ENCODE measurements at regions not wholly inside any gene's neighbourhood (a gene's known extent, or its start where the extent isn't known, plus 50 kb on each side); places are given as distances from the start of the nearest gene placed in this dataset.

DNA sequence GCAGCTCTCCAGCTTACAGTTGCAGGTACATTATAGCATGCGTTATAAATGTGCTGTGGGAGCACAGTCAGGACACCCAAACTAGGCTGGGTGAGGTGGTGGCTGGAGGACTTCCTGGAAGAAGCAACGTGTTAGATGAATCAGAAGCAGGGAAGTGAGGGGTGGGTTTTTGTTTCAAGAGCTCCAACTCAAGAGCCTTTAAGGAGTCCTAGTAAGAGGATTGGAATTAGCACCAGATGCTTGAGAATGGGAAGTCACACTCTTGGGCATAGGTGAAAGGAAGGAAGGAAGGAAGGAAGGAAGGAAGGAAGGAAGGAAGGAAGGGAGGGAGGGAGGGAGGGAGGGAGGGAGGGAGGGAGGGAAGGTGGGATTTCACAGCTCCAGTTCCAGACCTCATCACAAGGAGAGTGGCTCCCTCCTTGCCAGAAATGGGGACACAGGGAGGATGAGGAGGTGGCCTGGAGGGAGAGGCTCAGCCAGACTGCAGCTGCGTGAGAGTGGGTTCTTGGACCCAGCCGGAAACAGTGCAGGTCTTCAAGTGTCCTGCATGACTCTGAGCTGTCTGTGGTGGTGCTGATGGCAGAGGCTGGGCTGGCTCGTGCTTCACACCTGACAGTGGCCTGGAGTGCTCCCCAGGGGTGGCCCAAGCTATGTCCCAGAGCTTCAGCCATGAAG, 115.7 kb upstream of the GSC start:
- DNase-seq (ENCODE audit: low spot score) = no peak

DNA sequence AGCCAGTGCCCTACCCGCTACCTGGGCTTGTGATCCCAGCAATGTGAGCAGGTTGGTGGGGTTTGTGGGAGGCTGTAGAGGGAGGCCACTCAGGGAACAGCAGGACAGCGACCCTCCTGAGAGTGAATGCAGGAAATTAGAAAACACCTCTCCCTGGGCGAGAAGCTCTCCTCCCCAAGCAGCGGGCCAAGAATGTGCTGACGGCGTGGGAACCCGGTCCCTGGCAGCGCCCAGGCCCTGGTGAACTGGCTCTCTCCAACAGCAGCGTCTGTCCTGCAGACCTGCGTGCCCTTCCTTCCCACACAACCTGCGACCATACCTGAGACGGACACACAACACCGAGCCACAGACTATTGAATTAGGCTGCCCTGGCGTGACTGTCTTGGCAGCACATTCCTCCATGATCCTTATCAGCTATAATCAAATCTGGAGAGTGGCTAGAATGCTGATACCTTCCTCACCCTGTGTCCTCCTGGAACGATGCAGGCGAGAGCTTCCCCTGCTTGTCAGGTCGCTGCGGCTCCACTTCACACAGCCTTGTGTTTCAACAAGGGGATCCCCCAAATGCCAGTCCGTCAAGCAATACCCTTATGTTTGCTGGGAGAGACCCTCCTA, 114.8 kb upstream of the GSC start:
- DNase-seq (ENCODE audit: low spot score) = no peak

DNA sequence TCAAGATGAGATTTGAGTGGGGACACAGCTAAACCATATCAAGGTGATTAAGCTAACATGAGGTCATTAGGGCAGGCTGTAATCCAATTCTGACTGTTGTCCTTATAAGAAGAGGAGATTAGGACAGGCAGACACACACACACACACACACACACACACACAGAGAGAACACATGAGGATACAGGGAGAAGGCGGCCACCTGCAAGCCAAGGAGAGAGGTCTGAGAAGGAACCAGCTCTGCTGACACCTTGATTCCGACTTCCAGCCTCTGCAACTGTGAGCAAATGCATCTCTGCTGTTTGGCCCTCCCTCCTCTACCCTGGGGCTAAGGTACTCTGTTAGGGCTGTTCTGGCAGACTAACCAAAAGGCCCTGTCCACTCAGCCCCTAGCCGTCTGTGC, 112.5 kb upstream of the GSC start:
- DNase-seq (ENCODE audit: low spot score) = no peak

DNA sequence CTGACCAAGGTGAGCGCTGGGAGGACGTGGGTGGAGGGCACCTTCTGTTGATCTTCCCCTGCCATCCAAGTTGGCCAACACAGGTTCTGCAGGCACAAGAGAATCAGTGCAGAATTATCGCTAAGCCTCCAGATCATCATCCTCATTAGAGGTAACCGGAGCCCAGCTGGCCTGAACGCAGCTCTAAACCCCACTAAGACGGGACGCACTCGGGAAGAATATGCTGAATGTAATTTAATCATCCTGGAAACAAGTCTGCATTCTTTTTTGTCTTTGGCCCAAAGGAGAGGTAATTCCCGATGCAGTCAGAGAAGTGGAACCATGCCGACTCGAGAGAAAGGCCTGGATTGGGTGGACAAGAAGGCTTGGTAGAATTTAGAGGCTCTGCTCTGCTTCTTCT, 111.0 kb upstream of the GSC start:
- no peak for DNase-seq (ENCODE audit: low spot score)

DNA sequence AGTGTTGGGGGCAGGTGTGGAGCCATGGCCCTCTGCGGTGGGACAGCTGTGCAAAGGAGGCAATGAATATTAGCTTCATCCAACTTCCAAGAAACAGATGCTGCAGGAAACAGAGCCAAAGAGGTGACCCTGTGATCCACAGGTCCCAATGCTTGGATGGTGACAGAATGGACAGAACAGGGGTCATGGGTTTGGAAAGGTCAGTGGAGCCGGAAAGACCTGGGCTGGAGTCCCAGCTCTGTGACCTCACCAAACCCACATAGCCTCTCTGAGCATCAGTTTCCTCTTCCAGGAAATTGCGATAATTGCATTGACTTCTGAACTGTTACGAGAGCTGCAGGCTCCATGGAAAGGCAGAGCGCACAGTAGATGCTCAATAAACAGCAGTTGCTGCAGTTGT, 110.2 kb upstream of the GSC start:
- DNase-seq (ENCODE audit: low spot score) = no peak

DNA sequence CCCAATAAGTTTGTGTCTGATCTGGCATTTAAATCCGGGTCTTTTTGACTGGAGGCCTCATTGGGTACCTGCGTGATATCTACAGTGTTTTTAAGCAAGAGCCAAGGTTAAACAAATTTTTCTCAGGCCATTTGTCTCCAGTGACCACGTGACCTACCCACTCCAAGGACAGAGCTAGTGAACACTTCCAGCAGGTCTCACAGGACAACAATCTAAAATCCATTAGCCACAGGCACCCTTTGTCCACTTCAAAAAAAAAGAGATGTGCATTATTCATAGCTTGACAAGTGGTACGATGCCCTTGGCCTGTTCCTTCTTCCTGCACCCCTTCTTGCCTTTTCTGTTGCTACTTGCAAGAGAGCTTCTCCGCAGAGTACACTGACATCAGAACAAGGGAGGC, 109.6 kb upstream of the GSC start:
- no peak for DNase-seq (ENCODE audit: low spot score)

DNA sequence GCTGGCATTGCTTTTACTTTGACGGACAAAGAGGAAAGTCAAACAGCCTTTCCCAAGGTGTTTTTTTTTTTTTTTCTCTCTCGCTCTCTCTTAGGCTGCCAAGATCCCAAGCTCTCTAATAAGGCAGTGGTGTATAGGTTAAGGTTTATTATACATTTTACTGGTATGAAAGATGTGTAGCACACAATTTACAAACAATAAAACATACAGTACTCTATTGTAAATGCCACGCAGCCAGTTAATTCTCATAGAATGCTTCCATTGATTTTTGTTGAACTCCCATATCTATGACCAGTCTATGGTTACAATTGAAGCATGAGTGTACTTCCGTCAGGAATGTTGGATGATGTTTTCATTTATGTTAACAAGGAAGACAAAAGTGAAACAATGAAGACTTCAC, 106.4 kb upstream of the GSC start:
- DNase-seq (ENCODE audit: low spot score) = peak; percentile 74

DNA sequence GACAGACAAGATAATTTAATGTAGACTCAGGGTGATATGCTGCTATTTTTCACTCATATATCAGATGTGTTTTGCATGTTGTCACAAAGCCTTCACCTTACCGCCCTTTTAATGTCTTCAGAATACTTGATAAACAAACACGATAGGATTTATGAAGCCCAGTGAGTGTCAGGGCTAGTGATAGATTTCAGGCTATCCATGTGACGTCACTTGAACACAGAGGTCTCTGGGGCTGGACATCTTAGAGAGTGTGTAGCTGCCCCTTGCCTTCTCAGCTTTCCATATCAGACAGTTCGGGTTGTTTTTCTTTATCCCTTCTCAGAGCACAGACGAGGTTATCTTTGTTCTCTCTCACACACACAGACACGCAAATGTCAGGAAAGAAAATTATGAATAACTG, 105.3 kb upstream of the GSC start:
- DNase-seq (ENCODE audit: low spot score) = no peak

DNA sequence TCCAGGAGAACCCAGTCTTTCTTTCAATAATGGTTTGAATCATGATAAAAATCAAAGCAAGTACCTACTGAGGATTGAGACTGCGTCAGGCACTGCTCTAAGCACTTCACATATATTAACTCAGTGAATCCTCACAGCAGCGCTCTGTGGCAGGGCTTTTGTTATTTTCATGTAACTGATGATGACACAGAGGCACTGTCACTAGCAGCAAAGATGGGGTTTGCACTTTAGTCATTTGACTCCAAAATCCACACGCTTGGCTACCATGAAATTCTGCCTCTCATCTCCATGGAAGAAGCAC, 98.8 kb upstream of the GSC start:
- no peak for DNase-seq (ENCODE audit: low spot score)

DNA sequence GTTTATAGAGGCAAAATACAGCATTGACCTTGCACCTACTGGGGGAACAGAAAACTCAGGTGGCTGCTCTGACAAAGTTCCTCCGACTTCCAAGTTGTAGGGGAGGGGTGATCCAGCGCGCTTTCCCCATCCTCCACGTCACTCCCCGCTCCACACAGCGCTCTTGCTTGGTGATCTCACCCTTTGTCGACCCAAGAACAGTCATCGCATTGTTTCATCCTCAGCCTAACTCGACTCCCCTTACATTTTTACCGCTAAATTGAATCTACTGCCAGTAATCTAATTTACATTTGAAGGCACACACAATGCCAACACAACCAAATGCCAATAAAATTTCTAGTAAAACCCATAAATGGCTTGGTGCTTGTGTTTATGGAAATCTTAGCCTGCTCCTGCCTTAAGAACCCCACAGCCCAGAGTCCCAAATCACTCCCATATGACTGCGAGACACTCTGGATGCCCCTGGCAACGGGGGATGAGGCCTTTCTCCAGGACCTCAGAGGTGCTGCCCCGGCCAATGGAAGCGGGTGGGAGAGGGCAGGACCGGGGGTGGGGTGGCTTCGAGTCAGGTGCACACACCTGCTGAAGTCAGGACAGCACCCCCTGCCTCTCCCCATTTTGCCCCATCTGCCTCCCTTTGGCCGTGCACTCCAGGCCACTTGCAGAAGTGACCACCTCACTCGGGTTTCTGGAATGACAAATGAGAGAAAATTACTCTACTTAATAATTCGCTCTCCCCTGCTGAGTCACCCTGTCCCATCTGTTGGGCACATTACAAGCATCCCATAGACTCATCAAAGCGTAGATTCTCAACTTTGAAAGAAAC, 98.2 kb upstream of the GSC start:
- peak; percentile 41 for DNase-seq (ENCODE audit: low spot score)

DNA sequence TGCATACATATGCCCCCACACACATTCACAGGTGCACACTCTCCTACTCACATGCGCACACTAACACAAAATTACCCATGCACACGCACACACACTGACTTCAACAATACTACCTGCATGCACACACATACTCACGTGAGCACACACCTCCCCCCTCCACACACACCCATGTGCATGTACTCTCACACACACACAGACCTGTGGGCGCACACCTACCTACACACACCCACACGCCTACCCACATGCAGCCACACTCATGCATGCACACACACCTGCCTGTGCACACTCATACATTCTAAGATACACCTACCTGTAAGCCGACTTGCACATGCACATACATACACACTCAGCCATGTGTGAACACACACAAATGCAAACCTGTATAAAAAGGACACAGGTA, 97.3 kb upstream of the GSC start:
- DNase-seq (ENCODE audit: low spot score) = no peak

DNA sequence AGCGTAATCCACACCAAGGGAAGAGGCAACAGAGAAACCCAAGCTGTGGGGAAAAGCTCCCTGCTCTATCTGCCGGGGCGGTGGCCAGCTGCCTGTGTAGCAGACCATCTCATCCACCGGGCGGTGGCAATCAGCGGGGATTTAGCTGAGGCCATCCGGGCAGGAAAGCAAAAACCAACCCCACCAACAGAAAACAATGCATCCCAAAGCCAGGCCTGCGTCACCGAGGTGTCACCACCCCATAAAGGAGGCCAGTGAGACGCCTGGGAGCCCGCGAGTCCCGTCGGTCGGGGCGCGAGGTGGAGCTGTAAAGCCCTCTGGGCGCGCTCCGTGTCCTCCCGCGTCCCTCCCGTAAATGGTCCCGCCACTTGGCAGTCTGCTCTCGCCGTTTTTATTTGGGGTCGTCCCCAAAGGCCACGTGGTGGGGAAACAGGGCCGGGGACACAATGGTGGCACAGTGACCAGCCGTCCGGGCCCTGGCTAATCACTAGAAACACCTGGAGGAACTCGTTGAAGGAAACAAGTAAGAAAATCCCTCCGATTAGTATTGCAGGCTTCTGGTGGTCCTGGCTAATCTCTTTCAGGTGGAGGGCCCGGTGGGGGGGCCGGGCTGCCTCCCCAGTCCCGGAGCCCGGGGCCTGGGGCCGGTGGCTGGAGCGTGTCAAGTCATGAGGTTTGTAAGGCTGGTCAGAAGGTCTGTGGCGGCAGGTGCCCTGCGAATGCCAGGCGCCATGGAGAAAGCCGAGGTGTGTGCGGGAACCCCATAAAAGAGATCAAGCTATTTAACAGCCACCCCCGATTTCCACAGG, 94.7 kb upstream of the GSC start:
- DNase-seq (ENCODE audit: low spot score) = no peak

DNA sequence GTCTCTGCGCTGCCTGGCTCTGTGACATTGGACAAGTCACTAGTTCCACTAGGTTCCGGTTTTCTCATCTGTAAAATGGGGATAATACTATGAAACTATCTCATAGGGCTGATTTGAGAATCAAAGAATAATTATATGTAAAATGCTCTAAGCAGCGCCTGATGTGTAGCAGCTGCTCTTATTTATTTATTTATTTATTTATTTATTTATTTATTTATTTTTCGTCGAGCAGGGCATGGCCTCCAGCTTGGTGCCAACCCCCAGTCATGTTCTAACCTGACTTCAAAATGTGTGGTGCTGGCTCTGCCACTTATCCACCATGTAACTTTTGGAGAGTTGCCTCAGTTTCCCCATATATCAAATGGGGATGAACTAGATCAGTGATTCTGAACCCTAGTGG, 93.5 kb upstream of the GSC start:
- no peak for DNase-seq (ENCODE audit: low spot score)

DNA sequence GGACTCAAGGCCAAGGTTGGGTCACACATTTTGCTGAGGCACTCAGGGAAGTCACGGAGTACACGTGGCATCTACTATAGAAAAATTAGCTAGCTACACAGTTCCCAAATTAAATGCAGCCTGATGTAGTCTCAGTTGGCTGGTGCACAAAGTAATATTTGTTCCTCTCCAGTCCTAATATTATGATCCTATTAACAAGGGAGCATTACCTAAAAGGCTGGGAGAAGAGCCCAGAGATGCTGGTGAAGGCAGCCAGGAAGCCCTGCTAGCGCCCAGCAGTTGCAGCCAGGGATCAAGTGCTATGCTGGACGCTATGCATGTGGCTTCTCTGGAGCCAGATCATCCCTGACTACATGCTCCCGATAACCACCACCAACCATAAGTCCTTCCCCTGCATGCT, 88.0 kb upstream of the GSC start:
- DNase-seq (ENCODE audit: low spot score) = no peak

DNA sequence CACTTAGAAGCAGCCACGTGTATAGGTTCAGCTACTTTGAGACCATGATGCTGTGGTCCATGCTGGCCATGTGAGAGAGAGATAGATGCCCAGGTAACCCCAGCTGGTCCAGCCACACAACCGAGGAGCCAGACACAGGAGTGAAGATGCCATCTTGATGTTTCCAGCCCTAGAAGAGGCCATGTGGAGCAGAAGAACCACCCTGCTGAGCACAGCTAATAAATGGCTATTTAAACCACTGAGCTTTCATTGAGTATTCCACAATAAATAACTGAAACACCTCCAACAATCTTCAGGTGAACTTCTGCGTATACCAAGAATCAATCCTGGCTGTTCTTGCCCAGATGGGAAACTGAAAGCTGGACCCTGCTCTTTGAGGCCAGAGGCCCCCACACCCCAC, 84.0 kb upstream of the GSC start:
- no peak for DNase-seq (ENCODE audit: low spot score)

DNA sequence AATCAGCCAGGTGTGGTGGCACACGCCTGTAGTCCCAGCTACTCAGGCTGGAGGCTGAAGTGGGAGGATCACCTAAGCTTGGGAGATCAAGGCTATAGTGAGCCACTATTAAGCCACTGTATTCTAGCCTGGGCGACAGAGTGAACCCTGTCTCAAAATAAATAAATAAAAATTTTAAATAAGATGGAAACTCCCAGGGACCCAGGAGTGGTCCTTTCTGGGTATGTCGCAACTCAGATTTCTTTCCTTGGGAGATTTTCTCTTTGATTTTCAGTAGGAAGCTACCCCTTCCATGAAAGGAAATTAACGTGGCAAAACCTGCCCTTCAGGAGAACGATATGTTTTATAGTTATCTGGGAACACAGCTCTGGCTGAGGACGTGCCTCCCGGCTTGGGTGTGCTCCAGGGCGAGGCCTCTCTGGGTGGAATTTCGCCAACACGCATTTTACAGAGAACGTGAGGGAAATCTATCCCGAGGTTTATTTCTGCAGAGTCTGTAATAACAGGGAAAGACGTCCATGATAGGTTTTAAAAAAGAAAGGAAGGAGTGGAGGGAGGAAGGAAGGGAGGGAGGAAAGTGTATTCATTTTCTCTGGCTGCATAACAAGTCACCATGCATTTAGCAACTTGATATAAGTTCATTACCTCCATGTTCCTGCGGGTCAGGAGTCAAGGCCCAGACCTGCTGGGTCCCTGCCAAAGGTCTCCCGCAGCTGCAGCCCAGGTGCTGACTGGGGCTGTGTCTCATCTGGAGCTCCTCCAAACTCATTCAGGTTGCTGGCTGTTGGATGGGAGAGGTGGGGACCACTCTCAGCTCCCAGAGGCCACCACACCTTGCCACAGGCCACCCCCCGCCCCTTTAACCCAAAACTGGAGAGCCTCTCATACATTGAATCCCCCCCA, 80.6 kb upstream of the GSC start:
- DNase-seq (ENCODE audit: low spot score) = no peak

DNA sequence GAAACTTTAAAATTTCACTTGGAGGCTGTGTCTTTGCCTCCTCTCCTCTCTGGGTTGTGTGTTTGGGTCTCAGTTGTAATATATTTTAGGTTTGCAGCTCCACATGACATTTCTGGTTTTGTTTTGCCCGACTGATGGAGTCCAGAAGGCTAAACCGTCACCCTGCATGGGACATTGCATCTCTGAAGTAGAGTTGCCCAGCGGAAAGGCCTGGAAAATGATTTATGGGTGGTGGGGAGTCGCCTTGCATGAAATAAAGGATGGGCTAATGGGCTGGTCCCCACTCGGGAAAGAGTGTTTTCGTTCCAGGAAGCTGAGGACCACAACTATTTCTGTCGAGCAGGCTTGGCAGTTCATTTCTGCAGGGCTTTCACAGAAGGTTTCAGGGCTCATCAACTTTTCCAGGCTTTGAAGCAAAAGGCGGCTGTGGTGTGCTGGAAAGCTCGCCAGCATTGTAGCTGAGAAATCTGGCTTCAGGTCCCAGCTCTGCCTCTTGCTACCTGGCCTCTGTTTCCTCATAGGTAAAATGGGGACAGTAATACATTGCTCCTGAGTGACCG, 74.8 kb upstream of the GSC start:
- no peak for DNase-seq (ENCODE audit: low spot score)

DNA sequence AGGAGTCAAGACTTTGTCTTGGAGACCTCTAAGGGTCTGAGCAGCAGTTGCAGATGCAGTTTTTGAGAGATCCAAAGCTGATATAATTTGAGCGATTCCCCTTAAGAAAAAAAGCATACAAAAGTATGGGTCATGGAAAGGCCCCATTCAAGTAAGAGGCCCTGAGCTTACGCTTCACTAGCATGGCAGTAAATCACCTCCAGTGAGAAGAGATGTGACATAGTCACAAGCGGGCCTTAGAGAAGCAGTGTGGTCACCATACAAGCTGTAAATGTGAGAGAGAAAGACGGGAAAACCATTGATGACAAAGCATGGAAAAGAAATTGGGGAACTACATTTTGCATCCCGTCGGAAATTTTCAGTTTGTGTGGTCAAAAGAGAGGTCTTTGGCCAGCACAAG, 70.6 kb upstream of the GSC start:
- no peak for DNase-seq (ENCODE audit: low spot score)

DNA sequence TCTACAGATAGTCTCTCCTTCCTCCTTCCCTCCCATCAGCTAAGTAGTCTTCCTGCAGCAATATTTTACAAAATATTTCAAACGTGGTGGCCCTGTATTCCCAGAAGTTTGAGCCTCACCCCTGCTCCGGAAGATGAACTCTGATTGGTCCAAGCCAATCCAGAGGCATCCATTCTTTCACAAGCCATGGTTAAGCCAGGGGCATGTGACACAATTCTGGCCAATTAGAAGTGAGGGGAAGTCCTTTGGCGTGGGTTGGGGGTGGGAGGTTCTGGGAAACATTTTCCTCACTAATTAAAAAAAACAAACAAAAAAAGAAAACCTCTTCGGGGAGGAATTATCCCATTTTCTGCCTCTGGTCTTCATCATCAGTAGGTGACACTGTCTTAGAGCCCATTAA, 69.4 kb upstream of the GSC start:
- no peak for DNase-seq (ENCODE audit: low spot score)

DNA sequence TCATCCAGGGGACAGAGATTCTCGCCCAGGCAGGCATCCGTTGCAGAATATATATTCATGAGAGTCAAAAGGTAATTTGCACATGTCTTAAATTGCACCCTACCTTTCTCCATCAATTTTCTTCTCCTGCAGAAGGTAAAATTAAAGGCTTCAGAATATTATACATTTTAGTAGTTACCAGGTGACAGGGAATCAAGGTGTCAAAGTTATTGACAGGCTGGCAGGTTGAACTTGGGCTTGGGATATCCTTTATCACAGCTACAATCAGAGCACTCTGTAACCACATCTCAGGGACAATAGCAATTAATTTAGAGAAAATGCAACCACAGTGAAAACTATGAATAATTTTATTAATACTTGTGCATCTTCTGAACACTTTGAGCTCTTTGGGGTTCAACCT, 66.9 kb upstream of the GSC start:
- DNase-seq (ENCODE audit: low spot score) = no peak

DNA sequence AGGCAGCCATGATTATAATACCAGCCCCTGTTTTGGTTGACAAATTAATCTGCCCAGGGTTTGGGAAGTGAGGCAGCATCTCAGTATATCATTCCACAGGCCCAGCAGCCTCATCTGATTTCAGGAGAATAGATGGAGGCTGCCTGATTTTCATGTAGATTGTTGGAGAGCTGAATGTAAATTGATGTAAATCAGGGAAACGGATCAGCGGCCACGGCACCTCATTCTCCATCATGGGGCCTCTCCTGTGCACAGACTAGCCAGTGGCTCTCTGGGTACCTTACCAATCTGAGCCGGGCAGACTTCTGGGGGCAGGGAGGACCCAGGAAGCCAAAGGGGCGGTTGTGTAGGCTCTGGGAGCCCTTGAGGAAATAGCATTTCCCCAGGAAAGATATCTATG, 63.7 kb upstream of the GSC start:
- no peak for DNase-seq (ENCODE audit: low spot score)

DNA sequence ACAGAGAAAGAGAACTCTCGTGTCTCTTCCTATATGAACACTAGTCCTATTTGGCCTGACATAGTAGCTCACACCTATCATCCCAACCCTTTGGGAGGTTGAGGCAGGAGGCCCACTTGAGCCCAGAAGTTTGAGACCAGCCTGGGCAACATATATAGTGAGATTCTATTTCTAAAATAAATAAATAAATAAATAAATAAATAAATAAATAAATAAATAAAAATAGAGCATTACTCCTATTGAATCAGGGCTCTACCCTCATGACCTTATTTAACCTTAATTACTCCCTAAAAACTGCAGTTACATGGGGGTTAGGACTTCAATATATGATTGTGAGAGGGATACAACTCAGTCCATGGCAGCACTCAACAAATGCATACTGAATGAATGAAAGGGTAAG, 61.2 kb upstream of the GSC start:
- DNase-seq (ENCODE audit: low spot score) = no peak

Measured in COLO829 (cell line).